ENCODE measurements at regions not wholly inside any gene's neighbourhood (a gene's known extent, or its start where the extent isn't known, plus 50 kb on each side); places are given as distances from the start of the nearest gene placed in this dataset.

DNA sequence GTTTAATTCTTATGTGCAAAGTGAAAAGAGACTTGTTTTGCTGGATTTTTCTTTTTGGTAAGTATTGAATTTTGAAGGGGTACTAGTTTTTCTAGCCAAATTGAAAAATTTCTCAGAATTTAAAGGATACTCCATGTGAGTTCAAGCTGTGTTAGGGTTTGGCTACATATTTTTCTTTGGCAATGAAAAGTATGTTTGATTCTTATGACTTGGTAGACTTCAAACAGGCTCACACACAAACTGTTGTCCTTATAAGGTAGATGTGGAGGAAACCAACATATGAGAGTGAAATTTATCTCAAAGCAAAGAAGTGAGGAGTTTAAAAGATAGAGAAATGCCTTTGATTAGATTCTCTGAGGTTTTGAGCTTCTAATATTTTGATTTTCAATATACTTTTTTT, 356.7 kb downstream of the BCKDHB start:
- no peaks in the 10 kb centered on the region for H4K20me1 ChIP-seq (ENCODE audit: insufficient read depth)
- no peaks in the 10 kb centered on the region for H3K36me3 ChIP-seq (ENCODE audit: insufficient read depth, low read length)
- peaks cover 2% of the 10 kb centered on the region for H3F3A ChIP-seq (ENCODE audit: insufficient read depth, low read length, poor library complexity, severe bottlenecking)
- no peak overlapping the region for H3K4me3 ChIP-seq (ENCODE audit: low read length)
- no peaks in the 10 kb centered on the region for H3K79me2 ChIP-seq (replicated peaks; ENCODE audit: insufficient read depth, low read length)
- no peak overlapping the region for H3K4me2 ChIP-seq (ENCODE audit: low read length)
- H2AFZ ChIP-seq (ENCODE audit: low read depth, low read length): no peak overlapping the region
- TF ChIP-seq POLR2AphosphoS5 (IDR thresholded peaks at IDR 0.05) (no peak), EZH2 (IDR thresholded peaks at IDR 0.05; ENCODE audit: borderline replicate concordance, insufficient read depth, low read length, poor library complexity, severe bottlenecking) (no peak), TAF1 (IDR thresholded peaks at IDR 0.05; ENCODE audit: low read depth) (no peak), CTCF (IDR thresholded peaks at IDR 0.05; ENCODE audit: poor library complexity, severe bottlenecking) (no peak), RAD21 (conservative IDR thresholded peaks at IDR 0.05) (no peak), REST (IDR thresholded peaks at IDR 0.05; ENCODE audit: borderline replicate concordance) (no peak), SMC3 (conservative IDR thresholded peaks at IDR 0.05; ENCODE audit: poor library complexity) (no peak), MXI1 (conservative IDR thresholded peaks at IDR 0.05; ENCODE audit: poor library complexity, severe bottlenecking) (no peak), EP300 (conservative IDR thresholded peaks at IDR 0.05; ENCODE audit: poor library complexity, severe bottlenecking) (no peak)
- H3K9me3 ChIP-seq (ENCODE audit: low read length): no peaks in the 10 kb centered on the region
- H3K27ac ChIP-seq (ENCODE audit: low read length): no peak overlapping the region
- H3K27me3 ChIP-seq (ENCODE audit: insufficient read depth, low read depth, low read length): no peaks in the 10 kb centered on the region
- no peak overlapping the region for H3K9ac ChIP-seq (ENCODE audit: low read length)
- no peaks in the 10 kb centered on the region for H3K9me2 ChIP-seq (ENCODE audit: insufficient read depth, low read length)

- TF ChIP-seq MXI1 (conservative IDR thresholded peaks at IDR 0.05; ENCODE audit: poor library complexity, severe bottlenecking) (no peak), POLR2AphosphoS5 (IDR thresholded peaks at IDR 0.05) (no peak), CTCF (IDR thresholded peaks at IDR 0.05; ENCODE audit: poor library complexity, severe bottlenecking) (no peak), RAD21 (conservative IDR thresholded peaks at IDR 0.05) (no peak), EZH2 (IDR thresholded peaks at IDR 0.05; ENCODE audit: borderline replicate concordance, insufficient read depth, low read length, poor library complexity, severe bottlenecking) (no peak), TAF1 (IDR thresholded peaks at IDR 0.05; ENCODE audit: low read depth) (no peak), REST (IDR thresholded peaks at IDR 0.05; ENCODE audit: borderline replicate concordance) (no peak), SMC3 (conservative IDR thresholded peaks at IDR 0.05; ENCODE audit: poor library complexity) (no peak), EP300 (conservative IDR thresholded peaks at IDR 0.05; ENCODE audit: poor library complexity, severe bottlenecking) (no peak)
- Histone ChIP-seq H3K9me3 (ENCODE audit: low read length) (no peaks in the 10 kb centered on the region), H3K4me3 (ENCODE audit: low read length) (no peak overlapping the region), H3K4me2 (ENCODE audit: low read length) (no peak overlapping the region), H3K36me3 (ENCODE audit: insufficient read depth, low read length) (no peaks in the 10 kb centered on the region), H3K9ac (ENCODE audit: low read length) (no peak overlapping the region), H3F3A (ENCODE audit: insufficient read depth, low read length, poor library complexity, severe bottlenecking) (peaks cover 2% of the 10 kb centered on the region), H3K27me3 (ENCODE audit: insufficient read depth, low read depth, low read length) (no peaks in the 10 kb centered on the region), H4K20me1 (ENCODE audit: insufficient read depth) (no peaks in the 10 kb centered on the region), H3K9me2 (ENCODE audit: insufficient read depth, low read length) (no peaks in the 10 kb centered on the region), H2AFZ (ENCODE audit: low read depth, low read length) (no peak overlapping the region), H3K79me2 (replicated peaks; ENCODE audit: insufficient read depth, low read length) (no peaks in the 10 kb centered on the region), H3K27ac (ENCODE audit: low read length) (no peak overlapping the region)
Measured at GRCh38 chr6:80460257-80460865, 353.9 kb downstream of the BCKDHB start.
